Activated CD4-positive, alpha-beta T cell treated with anti-CD3 and anti-CD28 coated beads, Interleukin-2, amount 50 U/mL, for 48 hours (primary cell): ENCODE measurements at regions not wholly inside any gene's neighbourhood (a gene's known extent, or its start where the extent isn't known, plus 50 kb on each side); places are given as distances from the start of the nearest gene placed in this dataset.

ENCODE experiments used
- DNase-seq, 2 experiments: peaks; one replicate each; pipeline ENCODE4 v3.0.0-alpha.2; 2020

- no peak for DNase-seq
Measured at GRCh38 chr4:29521281-29521680, 1198.9 kb upstream of the PCDH7 start.

DNA sequence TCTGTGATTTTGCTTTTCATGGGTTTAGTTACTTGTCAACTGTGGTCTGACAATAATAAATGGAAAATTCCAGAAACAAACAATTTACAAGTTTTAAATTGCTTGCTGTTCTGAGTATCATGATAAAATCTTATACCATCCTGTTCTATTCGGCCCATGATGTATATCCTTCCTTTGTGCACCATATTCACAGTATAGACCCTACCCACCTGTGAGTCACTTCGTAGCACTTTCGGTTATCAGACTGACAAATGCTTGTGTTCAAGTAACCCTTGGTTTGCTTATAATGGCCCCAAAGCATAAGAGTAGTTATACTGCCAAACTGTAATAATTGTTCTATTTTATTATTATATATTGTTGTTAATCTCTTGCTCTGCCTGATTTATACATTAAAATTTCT, 1183.4 kb upstream of the PCDH7 start:
- no peak for DNase-seq

- DNase-seq: no peak
Measured at GRCh38 chr4:29538889-29539646, 1181.1 kb upstream of the PCDH7 start.

- no peak for DNase-seq
Measured at GRCh38 chr4:29540439-29541102, 1179.6 kb upstream of the PCDH7 start.

DNA sequence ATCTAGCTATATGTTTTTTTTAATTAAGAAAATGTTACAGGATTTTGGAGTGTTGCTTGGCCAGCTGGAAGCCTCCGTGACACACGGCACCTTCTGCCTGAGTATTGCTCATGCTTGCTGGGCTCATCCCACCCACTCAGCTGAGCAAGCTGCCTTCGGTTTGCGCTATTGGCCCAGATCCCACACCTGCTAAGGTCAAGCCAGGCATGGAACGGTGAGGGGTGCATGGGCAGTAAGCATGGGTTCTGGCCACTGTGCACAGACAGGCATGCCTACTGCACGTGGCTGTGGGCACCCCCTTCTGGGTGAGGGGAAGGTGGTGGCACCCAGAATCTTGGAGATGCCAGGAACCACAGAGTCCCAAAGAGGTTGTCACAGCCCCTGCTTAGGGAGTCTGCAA, 1178.4 kb upstream of the PCDH7 start:
- DNase-seq: no peak

GRCh38 chr4:29549342-29549741, 1170.8 kb upstream of the PCDH7 start:
- DNase-seq: no peak

- no peak for DNase-seq
Measured at GRCh38 chr4:29551821-29552220, 1168.3 kb upstream of the PCDH7 start.

DNA sequence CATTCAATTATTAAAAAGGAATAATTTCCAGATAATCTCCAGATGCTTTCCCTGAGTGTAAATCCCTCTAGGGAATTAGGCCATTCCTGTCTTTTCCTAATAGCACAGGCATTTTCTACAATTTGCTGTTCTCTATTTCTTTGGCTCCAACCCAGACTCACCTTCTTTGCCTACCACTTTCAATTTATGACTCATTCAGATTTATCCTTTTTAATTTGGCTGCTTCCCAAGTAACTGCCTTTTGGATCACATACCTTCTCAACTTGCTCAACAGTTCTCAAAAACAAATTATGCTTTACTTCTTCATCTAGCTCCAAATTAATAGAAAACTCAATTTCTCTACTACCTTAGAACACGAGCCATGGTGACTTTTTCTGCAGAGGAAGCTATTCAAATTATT, 1166.3 kb upstream of the PCDH7 start:
- DNase-seq: no peak

DNA sequence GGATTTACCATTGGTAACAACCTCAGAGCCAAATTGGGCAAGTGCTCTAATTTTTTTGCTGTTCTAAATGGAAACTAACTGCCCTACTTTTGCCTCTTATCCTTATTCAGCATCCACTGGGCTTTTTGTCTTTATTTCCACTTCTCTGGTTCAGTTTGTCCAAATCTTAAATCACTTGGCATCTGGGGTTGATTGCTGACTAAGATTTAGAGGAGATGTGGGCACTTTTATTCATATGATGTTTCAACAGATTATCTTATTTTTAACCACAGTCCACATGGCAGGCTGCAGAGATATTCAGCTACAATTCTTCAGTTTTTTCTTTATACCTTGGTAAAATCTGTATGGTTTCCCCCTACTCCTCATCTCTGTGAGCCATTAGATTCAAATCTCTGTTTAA, 1161.4 kb upstream of the PCDH7 start:
- DNase-seq: no peak

- DNase-seq: no peak
Measured at GRCh38 chr4:29559286-29559685, 1160.9 kb upstream of the PCDH7 start.

GRCh38 chr4:29560452-29560851, 1159.7 kb upstream of the PCDH7 start:
- DNase-seq: no peak

DNA sequence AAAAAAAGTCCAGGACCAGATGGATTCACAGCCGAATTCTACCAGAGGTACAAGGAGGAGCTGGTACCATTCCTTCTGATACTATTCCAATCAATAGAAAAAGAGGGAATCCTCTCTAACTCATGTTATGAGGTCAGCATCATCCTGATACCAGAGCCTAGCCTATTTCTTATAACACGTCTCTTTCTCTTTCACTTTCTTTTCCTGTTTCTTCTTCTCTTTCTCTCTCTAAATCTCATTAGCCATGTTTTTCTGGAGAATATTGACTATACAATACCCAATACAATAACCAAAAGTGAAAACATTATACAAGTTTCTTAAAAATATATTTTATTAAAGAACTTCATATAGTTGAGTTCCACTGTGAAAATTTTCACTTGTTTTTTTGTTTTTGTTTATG, 1154.9 kb upstream of the PCDH7 start:
- no peak for DNase-seq

- no peak for DNase-seq
Measured at GRCh38 chr4:29566371-29566770, 1153.8 kb upstream of the PCDH7 start.

- DNase-seq: no peak
Measured at GRCh38 chr4:29571322-29571721, 1148.8 kb upstream of the PCDH7 start.

DNA sequence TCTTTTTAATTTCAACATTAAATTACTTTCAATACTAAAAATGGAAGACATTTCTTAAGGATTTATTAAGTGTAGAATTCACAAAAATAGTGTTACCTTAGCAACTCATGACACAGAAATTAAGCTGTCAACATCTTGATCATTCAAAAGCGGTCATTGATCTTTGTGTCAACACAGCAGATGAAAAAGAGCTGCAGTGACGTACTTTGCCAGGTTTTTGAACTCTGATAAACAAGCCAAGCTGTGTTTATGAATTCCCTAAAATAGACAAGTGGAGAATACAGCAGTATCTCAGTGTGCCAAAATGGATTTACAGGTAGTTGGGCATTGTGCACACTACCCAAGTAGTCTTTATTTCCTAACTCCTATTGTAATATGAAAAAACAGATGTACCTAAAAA, 1141.8 kb upstream of the PCDH7 start:
- DNase-seq: no peak

DNA sequence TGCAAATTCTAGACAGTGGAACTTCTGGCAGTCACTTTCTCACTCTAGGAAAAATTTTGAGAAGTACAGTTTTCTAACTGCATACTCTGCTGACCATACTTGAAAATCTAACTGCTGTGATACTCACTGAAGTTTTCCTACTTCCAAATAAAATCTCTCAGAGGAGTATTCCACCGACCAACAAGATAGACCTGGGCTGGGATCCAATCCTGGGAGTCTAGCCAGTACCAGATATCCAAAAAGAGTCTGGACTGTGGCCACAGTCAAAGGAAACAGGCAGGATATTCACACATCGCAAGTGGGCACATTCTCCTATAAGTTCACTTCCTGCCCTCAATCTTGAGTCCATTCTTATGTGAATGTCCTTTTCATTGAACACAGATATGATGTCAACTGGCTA, 1138.7 kb upstream of the PCDH7 start:
- no peak for DNase-seq

- no peak for DNase-seq
Measured at GRCh38 chr4:29588617-29589016, 1131.6 kb upstream of the PCDH7 start.

- DNase-seq: no peak
Measured at GRCh38 chr4:29596228-29596627, 1123.9 kb upstream of the PCDH7 start.

DNA sequence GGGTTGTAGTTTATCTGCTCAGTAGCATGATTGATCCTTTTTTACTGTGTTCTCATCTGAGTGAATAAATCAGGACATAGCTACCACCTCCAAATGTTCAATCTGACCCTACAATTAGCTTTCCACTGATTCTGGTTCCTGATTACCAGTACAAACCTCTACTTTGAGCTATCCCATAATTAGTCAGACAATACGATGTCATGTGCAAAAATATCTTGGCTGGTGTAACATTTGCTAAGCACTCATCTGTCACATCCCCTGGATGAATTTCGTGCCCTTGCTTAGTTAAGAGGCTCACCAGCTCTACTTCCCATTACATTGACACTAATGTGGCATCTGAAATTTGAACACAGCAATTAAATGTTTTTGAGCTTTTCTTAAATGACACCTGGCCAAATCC, 1101.0 kb upstream of the PCDH7 start:
- DNase-seq: no peak

DNA sequence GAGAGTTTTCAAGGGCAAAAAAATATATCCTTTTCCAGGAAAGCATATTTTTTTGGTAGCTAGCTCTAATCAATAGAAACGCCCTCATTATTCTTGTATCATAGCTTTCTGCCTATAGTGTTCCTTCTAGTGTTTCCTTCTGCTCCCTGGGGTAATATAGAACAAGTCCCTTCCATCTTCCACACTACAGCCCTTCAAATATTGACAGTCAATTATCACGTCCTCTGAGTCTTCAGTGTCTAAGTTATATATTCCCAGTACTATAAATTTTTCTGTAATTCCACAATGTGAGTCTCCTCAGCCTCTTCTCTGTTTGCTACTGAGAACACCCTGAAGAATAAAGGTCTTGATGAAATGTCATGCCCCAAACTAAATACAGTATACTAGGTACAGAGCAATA, 1088.0 kb upstream of the PCDH7 start:
- no peak for DNase-seq

DNA sequence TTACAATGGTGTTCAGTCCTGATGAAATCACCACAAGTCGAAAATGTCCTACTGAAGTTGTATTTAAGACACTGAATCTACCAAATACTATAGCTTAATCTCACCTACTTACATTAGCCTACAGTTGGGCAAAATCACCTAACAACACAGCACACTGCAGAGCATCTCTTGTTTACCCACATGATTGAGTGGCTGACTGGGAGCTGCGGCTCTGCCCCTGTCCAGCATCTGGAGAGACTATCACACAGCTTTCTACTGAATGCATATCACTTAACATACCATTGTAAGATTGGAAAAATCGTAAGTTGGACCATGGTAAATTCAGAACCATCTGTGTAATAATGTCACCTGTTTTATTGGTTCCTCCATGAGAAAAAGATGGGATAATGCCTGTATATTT, 1083.2 kb upstream of the PCDH7 start:
- DNase-seq: no peak

DNA sequence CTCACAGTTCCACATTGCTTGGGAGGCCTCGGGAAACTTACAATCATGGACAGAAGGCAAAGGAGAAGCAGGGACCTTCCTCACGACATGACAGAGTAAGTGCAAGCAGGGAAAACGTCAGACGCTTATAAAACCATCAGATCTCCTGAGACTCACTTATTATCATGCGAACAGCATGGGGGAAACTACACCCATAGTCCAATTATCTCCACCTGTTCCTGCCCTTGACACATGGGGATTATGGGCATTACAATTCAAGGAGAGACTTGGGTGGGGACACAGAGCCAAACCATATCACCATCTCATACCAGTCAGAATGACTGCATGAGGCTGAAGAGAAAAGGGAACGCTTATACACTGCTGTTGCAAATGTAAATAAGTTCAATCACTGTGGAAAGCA, 1066.9 kb upstream of the PCDH7 start:
- DNase-seq: no peak

DNA sequence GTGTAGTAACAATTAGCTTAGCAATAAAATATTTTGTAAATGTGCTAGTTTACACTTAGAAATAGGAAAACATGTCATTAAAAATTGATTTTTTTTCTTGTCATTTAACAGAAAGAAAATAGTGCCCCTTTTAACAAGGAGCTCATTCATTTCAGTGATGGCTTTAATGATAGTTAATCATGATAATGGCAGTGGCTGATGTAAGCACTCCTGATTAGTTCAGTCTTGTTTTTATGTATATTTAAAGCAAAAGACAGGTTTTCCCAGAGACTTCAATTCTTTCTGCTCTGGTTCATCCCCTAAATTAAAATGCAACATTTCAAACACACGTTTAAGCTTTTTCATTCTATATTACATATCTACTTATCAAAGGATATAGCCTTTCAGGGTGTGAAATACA, 1039.5 kb upstream of the PCDH7 start:
- no peak for DNase-seq

DNA sequence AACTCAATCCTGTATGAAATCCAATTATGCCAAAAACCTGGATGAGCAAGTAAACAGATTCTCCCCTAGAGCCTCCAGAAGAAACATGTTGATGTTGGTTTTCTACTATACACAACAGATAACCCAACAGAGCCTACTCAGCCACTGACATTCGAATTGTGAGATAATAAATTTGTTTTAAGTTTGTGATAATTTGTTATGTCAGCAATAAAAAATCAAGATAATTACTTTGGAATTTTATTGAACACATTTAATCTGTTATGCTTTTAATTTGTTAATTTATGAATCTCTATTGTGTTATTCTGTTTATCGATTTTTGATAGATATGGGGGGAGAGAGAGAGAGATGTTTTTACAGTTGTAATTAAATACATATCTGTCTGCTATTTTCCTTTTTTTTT, 1016.1 kb upstream of the PCDH7 start:
- no peak for DNase-seq

- no peak for DNase-seq
Measured at GRCh38 chr4:29708473-29708872, 1011.7 kb upstream of the PCDH7 start.
